CD14-positive monocyte (primary cell): ENCODE measurements at regions not wholly inside any gene's neighbourhood (a gene's known extent, or its start where the extent isn't known, plus 50 kb on each side); places are given as distances from the start of the nearest gene placed in this dataset.

Source experiments
- DNase-seq, 3 donors: peaks; one replicate each; pipeline ENCODE4 v3.0.0-alpha.2; 2011 to 2022
- H2AFZ ChIP-seq: 2 replicates; pipeline ENCODE4 v1.6.0; 2012; ENCODE audit warnings: mild to moderate bottlenecking, low read depth, low read length, inconsistent platforms; ENCODE audit not compliant: insufficient read depth, poor library complexity, severe bottlenecking
- H3K27ac ChIP-seq, 2 donors: 1 replicate in 1 of 2; 2 replicates in 1 of 2; pipeline ENCODE4 v1.5.1; 2012 to 2013; ENCODE audit warnings: low read length in 2 of 2, control low read depth in 1 of 2, inconsistent platforms in 1 of 2, low read depth in 1 of 2, mild to moderate bottlenecking in 1 of 2
- H3K27me3 ChIP-seq, 2 donors: one replicate each; pipeline versions ENCODE4 v1.6.0 to v1.6.1; 2011 to 2013; ENCODE audit warnings: low read length in 2 of 2; ENCODE audit not compliant: control insufficient read depth in 2 of 2, insufficient read depth in 2 of 2
- H3K36me3 ChIP-seq, 2 donors: replicated peaks in 1 of 2; 1 replicate in 1 of 2; 2 replicates in 1 of 2; pipeline versions ENCODE4 v1.5.1 to v1.6.1; 2012 to 2013; ENCODE audit warnings: low read length in 2 of 2, control low read depth in 1 of 2, inconsistent platforms in 1 of 2, mild to moderate bottlenecking in 1 of 2; ENCODE audit not compliant: insufficient read depth in 2 of 2, control insufficient read depth in 1 of 2
- H3K4me1 ChIP-seq, 2 donors: 1 replicate in 1 of 2; 2 replicates in 1 of 2; pipeline versions ENCODE4 v1.5.1 to v1.6.1; 2012 to 2013; ENCODE audit warnings: low read length in 2 of 2, control low read depth in 1 of 2, inconsistent platforms in 1 of 2, mild to moderate bottlenecking in 1 of 2, moderate library complexity in 1 of 2; ENCODE audit not compliant: insufficient read depth in 2 of 2, control insufficient read depth in 1 of 2
- H3K4me2 ChIP-seq: replicated peaks from 2 replicates; pipeline ENCODE3; 2012; ENCODE audit warnings: low read length, moderate library complexity, mild to moderate bottlenecking; ENCODE audit not compliant: poor library complexity, severe bottlenecking; ENCODE audit errors: extremely low read depth
- H3K4me3 ChIP-seq, 3 experiments: fragments of 200-600 bp in 1 of 3; sonication (generic) in 1 of 3; replicated peaks in 1 of 3; 1 replicate in 2 of 3; 2 replicates in 1 of 3; pipeline ENCODE4 v1.5.1; 2011 to 2013; ENCODE audit warnings: low read length in 3 of 3, mild to moderate bottlenecking in 3 of 3, control low read depth in 2 of 3, low read depth in 2 of 3, inconsistent platforms in 1 of 3, moderate library complexity in 1 of 3
- H3K79me2 ChIP-seq: 2 replicates; pipeline ENCODE4 v1.6.0; 2012; ENCODE audit warnings: mild to moderate bottlenecking, control low read depth, inconsistent platforms, low read length, moderate library complexity; ENCODE audit not compliant: insufficient read depth
- H3K9ac ChIP-seq: 2 replicates; pipeline ENCODE4 v1.6.0; 2017; ENCODE audit warnings: low read length, mild to moderate bottlenecking; ENCODE audit not compliant: insufficient read depth, poor library complexity, severe bottlenecking
- H3K9me3 ChIP-seq, 2 donors: replicated peaks in 1 of 2; 1 replicate in 1 of 2; 2 replicates in 1 of 2; pipeline versions ENCODE4 v1.5.1 to v1.6.1; 2012 to 2013; ENCODE audit warnings: low read length in 2 of 2, control low read depth in 1 of 2; ENCODE audit not compliant: control insufficient read depth in 1 of 2, insufficient read depth in 1 of 2
- H4K20me1 ChIP-seq: 2 replicates; pipeline ENCODE4 v1.6.0; 2012; ENCODE audit warnings: mild to moderate bottlenecking, low read length, control low read depth, moderate library complexity; ENCODE audit not compliant: insufficient read depth
- H3K27ac Mint-ChIP-seq, 7 donors: one replicate each; pipeline ENCODE4 v1.8.0; 2020; ENCODE audit warnings: mild to moderate bottlenecking in 7 of 7, mixed read lengths in 7 of 7, moderate library complexity in 6 of 7, inconsistent platforms in 2 of 7
- H3K27me3 Mint-ChIP-seq, 3 donors: one replicate each; pipeline ENCODE4 v1.8.0; 2021 to 2022; ENCODE audit warnings: low read depth in 3 of 3, mild to moderate bottlenecking in 3 of 3, mixed read lengths in 3 of 3, moderate library complexity in 3 of 3, inconsistent platforms in 1 of 3
- H3K36me3 Mint-ChIP-seq, 2 donors: one replicate each; pipeline ENCODE4 v1.8.0; 2020; ENCODE audit warnings: mixed read lengths in 2 of 2, inconsistent platforms in 1 of 2, mild to moderate bottlenecking in 1 of 2
- H3K4me1 Mint-ChIP-seq: one replicate; pipeline ENCODE4 v1.8.0; 2020; ENCODE audit warnings: mild to moderate bottlenecking, mixed read lengths
- H3K4me3 Mint-ChIP-seq, 2 donors: one replicate each; pipeline ENCODE4 v1.8.0; 2020; ENCODE audit warnings: mild to moderate bottlenecking in 2 of 2, mixed read lengths in 2 of 2, moderate library complexity in 1 of 2
- H3K9me3 Mint-ChIP-seq, 7 donors: one replicate each; pipeline ENCODE4 v1.8.0; 2020 to 2022; ENCODE audit warnings: mixed read lengths in 7 of 7, mild to moderate bottlenecking in 6 of 7, moderate library complexity in 6 of 7, inconsistent platforms in 2 of 7
- WGBS: methylation state at CpG from one replicate; pipeline ENCODE4 v1.1.5; 2013; ENCODE audit warnings: missing lambda C conversion rate; ENCODE audit not compliant: insufficient coverage; 5-methylcytosine and 5-hydroxymethylcytosine counted together
- intact Hi-C, 2 donors: fragments of 100-400 bp; cut with micrococcal nuclease; formaldehyde crosslinking; loops; one replicate each; pipeline versions ENCODE4 v1.15.0 to v1.15.1; 2023
- TF ChIP-seq, protein P1 (sequence below): fragments of 200-600 bp; IDR thresholded peaks from one replicate; pipeline ENCODE4 v1.8.0; 2022; ENCODE audit warnings: antibody characterized with exemption, mild to moderate bottlenecking

DNA sequence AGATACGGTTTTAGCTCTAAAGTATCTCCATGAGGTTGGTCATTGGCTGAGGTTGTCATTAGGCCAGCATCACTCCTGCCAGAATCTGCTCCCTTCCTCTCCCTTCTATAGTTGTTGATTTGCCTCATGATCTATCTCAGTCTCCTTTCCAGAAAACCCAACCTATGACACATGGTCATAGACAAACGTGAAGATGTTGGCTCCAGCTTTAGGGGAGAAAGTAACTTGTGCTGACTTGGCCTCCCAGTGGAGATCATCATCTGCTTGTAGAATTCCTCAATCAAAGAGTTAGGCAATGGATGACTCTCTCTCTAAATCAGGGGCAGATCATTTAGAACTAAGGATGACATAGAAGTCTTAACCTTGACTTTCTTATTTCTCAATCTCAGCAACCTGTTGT, 894.4 kb downstream of the TTLL7 start:
- Mint-ChIP-seq H3K36me3 (no peaks in the 10 kb centered on the region), H3K4me3 (no peak overlapping the region), H3K9me3 (peaks cover 0 to 9% (median 4%) of the 10 kb centered on the region in 7 donors), H3K4me1 (no peaks in the 10 kb centered on the region), H3K27ac (no peak overlapping the region), H3K27me3 (no peaks in the 10 kb centered on the region)
- H3K36me3 ChIP-seq: no peaks in the 10 kb centered on the region
- no peaks in the 10 kb centered on the region for H3K27me3 ChIP-seq
- H3K27ac ChIP-seq: no peak overlapping the region
- no peak for DNase-seq
- H3K4me2 ChIP-seq: no peak overlapping the region
- H3K9me3 ChIP-seq: peaks cover 0 to 4% of the 10 kb centered on the region in 2 donors
- no peaks in the 10 kb centered on the region for H3K4me1 ChIP-seq
- H3K79me2 ChIP-seq: no peaks in the 10 kb centered on the region
- H2AFZ ChIP-seq: no peak overlapping the region
- WGBS: no CpG with 5 or more reads among the region's 2 CpGs
- intact Hi-C loops: no loop called here
- TF ChIP-seq, protein P1, sequence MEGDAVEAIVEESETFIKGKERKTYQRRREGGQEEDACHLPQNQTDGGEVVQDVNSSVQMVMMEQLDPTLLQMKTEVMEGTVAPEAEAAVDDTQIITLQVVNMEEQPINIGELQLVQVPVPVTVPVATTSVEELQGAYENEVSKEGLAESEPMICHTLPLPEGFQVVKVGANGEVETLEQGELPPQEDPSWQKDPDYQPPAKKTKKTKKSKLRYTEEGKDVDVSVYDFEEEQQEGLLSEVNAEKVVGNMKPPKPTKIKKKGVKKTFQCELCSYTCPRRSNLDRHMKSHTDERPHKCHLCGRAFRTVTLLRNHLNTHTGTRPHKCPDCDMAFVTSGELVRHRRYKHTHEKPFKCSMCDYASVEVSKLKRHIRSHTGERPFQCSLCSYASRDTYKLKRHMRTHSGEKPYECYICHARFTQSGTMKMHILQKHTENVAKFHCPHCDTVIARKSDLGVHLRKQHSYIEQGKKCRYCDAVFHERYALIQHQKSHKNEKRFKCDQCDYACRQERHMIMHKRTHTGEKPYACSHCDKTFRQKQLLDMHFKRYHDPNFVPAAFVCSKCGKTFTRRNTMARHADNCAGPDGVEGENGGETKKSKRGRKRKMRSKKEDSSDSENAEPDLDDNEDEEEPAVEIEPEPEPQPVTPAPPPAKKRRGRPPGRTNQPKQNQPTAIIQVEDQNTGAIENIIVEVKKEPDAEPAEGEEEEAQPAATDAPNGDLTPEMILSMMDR: no peak
- H4K20me1 ChIP-seq: no peaks in the 10 kb centered on the region
- no peak overlapping the region for H3K9ac ChIP-seq
- no peak overlapping the region for H3K4me3 ChIP-seq

DNA sequence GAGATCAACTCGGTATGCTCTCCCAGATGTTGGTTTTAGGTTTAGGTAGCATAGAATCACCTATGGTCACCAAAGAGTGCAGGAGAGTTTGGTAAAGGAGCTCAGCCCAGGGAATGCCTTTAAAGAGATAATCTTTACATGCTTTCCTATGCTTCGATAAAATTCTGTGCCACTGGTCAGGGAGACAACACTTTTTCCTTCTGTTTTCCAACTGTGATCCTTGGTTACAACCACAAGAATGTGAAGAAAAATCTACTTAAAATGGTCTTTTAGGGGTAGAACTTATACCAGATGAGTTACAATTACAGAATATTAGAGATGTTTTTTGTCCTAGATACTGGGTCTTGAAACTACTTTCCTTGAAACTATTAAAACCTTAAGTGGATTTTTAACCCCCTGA, 895.6 kb downstream of the TTLL7 start:
- 100% methylated on average over 1 of the region's 2 CpGs for WGBS
- Histone ChIP-seq H3K9ac (no peak overlapping the region), H4K20me1 (no peaks in the 10 kb centered on the region), H3K36me3 (no peaks in the 10 kb centered on the region), H2AFZ (no peak overlapping the region), H3K9me3 (peaks cover 0 to 4% of the 10 kb centered on the region in 2 donors), H3K27ac (no peak overlapping the region), H3K79me2 (no peaks in the 10 kb centered on the region), H3K4me1 (no peaks in the 10 kb centered on the region), H3K27me3 (no peaks in the 10 kb centered on the region), H3K4me3 (no peak overlapping the region), H3K4me2 (no peak overlapping the region)
- no peaks in the 10 kb centered on the region for H3K27me3 Mint-ChIP-seq
- TF ChIP-seq, protein P1: no peak
- H3K4me1 Mint-ChIP-seq: no peaks in the 10 kb centered on the region
- no peak for DNase-seq
- H3K9me3 Mint-ChIP-seq: peaks cover 0 to 7% (median 4%) of the 10 kb centered on the region in 7 donors
- intact Hi-C loops: no loop called here
- no peaks in the 10 kb centered on the region for H3K36me3 Mint-ChIP-seq
- H3K4me3 Mint-ChIP-seq: no peak overlapping the region
- H3K27ac Mint-ChIP-seq: no peak overlapping the region
